ENCODE measurements at regions not wholly inside any gene's neighbourhood (a gene's known extent, or its start where the extent isn't known, plus 50 kb on each side); places are given as distances from the start of the nearest gene placed in this dataset.

DNA sequence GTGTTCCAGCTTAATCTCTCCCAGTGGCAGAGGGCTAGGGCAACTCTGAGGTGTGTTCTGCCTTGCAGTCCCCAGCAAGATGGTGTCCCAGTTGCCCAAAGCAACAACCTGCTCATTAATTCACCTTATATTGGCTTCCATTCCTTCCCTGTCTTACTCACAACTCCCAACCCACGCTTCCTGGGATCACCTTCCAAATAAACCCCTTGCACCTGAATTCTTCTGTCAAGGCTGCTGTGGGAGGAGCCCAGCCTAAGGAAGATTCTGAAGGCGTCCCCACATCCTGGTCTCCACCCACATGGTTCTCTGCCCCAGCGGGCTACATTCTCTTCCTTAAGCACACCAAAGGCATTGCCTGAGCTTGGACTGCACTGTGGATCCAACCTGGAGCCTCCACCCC is 116.6 kb upstream of the MAFB start:
- TF ChIP-seq, protein P1, sequence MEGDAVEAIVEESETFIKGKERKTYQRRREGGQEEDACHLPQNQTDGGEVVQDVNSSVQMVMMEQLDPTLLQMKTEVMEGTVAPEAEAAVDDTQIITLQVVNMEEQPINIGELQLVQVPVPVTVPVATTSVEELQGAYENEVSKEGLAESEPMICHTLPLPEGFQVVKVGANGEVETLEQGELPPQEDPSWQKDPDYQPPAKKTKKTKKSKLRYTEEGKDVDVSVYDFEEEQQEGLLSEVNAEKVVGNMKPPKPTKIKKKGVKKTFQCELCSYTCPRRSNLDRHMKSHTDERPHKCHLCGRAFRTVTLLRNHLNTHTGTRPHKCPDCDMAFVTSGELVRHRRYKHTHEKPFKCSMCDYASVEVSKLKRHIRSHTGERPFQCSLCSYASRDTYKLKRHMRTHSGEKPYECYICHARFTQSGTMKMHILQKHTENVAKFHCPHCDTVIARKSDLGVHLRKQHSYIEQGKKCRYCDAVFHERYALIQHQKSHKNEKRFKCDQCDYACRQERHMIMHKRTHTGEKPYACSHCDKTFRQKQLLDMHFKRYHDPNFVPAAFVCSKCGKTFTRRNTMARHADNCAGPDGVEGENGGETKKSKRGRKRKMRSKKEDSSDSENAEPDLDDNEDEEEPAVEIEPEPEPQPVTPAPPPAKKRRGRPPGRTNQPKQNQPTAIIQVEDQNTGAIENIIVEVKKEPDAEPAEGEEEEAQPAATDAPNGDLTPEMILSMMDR (IDR thresholded peaks at IDR 0.05): no peak
- TF ChIP-seq POLR2AphosphoS5 (IDR thresholded peaks at IDR 0.05): no peak
